NOMO-1 treated with DMSO at 0.1 percent for 48 hours (cell line): ENCODE measurements at regions not wholly inside any gene's neighbourhood (a gene's known extent, or its start where the extent isn't known, plus 50 kb on each side); places are given as distances from the start of the nearest gene placed in this dataset.
A peak's percentile ranks its signal among the peaks of the same experiment; 100 is the strongest.

Experiments
- DNase-seq: peaks from one replicate; lab custom pipeline; 2025; ENCODE audit not compliant: unreplicated experiment; lab: John Stamatoyannopoulos, UW

- no peak for DNase-seq
These were observed 105.7 kb upstream of the INHBA start for GRCh38 chr7:41808541-41808940.

DNA sequence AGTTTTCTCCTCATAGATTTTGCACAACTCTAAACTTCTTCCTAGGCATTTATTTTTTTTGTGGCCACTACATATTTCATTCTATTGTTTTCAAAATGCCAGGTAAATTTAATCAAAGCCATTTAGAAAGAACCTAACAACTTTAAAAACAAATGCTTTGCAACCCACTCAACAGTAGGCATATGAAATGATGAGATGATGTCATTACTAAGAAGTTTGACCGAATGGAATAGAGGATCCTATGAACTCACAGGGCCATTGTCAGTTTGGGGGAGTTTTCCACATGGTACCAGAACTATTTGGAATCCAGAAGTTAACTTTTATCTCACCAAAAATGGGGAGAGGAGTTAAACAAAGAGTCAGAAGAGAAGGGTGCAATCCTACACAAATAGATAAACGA, 100.7 kb upstream of the INHBA start:
- no peak for DNase-seq

DNA sequence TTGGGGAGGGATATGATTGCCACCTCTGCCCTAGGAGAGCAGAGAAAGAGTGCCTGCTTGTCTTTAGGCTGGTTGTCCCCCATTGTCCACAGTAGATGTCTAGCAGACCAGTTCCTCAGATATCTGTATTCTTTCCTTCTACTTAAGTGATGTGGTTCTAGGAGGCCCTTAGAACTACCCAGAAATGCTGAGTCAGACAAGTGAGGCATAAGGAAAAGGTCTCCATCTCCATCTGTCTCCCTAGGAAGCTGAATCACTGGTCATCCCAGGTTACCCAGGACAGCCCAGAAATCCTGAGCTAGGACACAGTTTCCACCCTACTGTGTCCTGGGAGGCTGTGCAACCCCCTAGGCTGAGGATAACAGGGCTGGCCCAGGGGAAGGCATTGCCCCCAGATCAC, 93.4 kb upstream of the INHBA start:
- no peak for DNase-seq

DNA sequence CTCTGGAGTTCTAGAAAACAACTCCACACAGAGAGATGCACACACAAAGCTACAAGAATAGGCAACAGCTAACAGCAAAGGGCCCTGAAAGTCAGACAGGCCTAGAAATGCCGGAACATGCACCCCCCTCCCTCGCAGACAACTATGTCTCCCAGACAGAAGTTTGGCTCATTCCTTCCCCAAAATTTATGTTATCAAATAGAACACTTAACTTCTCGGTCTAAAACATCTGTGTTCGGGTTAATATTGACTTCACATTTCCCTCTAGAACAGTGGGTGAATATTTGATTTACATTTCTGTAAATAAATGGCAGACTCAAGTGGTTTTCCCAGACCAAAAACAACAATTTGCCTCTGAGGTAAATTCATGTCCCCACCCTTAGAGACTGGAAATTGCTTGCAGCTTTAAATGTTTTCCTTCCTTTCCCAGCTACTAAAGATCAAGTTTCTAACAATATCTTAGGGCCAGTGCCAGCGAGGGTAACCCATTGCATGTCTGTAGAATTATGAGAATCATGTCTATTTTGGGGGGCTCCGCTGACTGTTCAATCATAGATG, 92.5 kb upstream of the INHBA start:
- DNase-seq = no peak

GRCh38 chr7:41793556-41793955, 90.7 kb upstream of the INHBA start:
- no peak for DNase-seq

GRCh38 chr7:41792120-41792519, 89.2 kb upstream of the INHBA start:
- no peak for DNase-seq

DNA sequence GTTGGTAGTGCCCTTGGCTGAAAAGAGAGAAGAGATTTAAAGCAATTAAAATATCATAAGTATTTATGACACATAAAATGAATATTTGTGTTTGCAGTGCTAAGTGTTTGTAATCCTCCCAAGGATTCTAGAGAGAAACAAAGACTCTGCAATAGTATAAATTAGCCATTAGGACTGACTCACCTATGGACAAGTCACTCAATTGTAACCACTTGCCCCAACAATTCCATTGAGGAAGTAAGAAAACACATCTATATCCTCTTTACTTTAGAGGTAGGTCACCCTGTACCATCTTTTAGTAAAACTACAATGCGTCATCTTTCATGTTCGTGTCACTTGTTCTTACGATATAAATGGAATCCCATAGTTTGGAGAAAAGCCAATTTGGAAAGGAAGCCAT, 85.7 kb upstream of the INHBA start:
- DNase-seq = no peak

DNA sequence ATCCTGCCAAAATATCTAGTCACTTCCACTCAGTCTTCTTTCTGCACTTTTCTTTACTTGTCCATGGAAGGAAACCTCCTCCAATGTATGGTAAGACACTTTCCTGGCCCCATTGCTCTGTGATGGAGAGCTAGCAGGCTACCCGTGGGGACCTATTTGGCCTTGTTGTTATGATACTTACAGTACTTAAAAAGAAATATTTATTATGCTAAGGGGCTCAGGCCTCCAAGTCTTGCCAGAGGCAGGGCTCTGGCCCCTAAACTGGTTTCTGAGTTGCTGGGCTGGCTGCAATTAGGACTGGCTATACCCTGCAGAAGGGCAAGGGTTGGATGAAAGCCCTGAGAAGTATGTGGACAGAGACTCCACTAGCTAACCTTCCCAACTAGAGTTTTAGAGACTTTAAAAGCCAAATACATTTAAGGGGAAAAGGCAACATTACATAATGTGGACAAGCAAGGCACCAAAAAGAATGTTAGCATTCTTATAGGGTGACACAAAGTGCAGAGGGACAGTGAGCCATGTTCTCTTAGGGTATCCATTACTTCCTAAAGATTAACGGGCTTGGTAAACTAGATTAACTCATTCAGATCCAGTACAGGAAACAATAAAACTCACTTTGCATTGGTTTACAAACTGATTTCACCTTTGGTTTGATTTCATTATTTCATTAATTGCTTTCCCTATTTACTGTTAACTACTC, 84.9 kb upstream of the INHBA start:
- no peak for DNase-seq

- peak; percentile 42 for DNase-seq
These were observed 84.1 kb upstream of the INHBA start for GRCh38 chr7:41786944-41787343.

DNA sequence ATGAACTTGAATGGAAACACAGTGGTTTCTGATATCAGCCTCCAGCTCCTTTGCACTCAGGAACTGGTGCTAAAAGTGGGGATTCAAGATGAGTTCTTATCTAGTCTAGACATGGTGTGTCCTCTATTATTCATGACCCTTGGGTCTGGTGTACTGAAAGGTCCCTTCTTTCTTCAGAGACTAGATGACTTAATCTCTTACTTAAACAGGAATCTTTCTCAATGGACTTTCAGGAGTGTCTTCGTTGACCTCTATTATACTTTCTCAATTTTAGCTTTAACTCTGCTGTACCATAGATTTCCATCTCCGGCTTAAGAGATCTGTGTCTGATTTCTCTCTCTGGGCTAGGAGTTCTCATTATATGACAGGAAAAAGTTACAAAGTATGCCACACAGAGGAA, 83.5 kb upstream of the INHBA start:
- DNase-seq = no peak

- no peak for DNase-seq
These were observed 83.0 kb upstream of the INHBA start for GRCh38 chr7:41785840-41786239.

DNA sequence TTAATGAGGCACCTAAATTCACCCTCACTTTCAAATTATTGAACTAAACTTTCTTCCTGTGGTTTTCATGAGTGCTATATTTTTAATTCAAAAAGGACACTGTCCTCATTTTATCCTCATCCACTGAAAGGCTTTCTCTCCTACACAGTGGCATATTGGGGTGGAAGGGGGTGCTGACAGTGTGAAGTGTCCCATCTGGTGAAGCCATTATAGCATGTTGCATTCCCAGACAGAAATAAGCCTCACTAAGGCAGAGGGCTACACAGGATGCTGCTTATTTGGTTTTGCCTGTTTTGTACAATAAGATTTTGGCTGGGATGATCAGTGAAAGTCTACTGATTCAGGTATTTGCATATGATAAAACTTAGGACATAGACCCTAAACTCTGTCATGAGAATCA, 82.4 kb upstream of the INHBA start:
- no peak for DNase-seq

DNA sequence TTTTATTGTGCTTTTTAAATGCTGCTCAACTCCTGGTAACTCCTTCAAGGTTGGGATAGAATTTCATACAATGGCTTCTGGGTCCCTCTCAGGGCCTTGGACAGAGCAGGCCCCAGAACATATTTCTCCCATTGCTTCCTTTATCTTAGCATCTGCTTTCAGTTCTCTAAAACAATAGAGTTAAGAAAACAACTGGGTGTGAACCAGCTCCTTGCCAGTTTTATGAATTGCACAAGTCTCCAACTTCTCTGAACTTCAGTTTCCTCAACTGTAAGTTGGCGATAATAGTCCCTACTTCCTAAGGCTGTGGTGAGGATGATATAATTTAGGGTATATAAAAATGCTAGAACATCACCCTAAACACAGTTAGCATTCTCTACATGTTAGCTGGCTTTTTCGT, 77.0 kb upstream of the INHBA start:
- peak; percentile 98 for DNase-seq

- peak; percentile 98 for DNase-seq
These were observed 75.2 kb upstream of the INHBA start for GRCh38 chr7:41777894-41778596.

- DNase-seq = no peak
These were observed 72.1 kb upstream of the INHBA start for GRCh38 chr7:41774966-41775365.

- DNase-seq = no peak
These were observed 70.9 kb upstream of the INHBA start for GRCh38 chr7:41773756-41774155.

DNA sequence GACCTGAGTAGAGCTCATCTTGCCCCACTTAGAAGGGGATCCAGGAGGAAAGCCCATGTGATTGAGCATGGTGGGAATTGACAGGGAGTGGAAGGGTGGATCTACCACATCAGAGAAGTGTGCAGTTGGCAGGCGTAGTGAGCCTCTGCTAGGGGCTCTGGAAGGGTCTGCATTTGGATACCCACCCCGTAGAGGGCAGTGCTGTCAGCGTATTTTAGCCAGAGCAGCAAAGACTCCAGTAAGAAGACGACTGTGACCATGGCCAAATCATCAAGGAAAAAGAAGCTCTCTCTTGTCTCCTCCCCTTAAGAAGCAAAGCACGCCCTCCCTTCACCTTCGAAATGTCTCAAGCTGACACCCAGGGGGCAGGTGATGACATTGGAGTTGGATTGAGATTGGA, 68.8 kb upstream of the INHBA start:
- no peak for DNase-seq

DNA sequence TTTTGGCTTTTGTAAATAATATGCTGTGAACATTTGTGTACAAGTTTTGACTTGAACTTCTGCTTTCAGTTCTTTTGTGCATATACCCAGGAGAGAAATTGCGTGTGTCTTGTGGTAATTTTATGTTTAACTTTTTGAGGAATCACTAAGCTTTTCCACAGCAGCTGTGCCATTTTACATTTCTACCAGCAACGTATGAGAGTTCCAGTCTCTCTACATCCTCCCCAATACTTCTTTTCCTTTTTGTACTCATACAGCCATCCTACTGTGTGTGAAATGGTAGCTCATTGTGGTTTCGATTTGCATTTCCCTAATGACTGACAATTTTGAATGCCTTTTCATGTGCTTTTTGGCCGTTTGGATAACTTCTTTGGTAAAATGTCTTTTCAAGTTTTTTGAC, 66.3 kb upstream of the INHBA start:
- DNase-seq = no peak

DNA sequence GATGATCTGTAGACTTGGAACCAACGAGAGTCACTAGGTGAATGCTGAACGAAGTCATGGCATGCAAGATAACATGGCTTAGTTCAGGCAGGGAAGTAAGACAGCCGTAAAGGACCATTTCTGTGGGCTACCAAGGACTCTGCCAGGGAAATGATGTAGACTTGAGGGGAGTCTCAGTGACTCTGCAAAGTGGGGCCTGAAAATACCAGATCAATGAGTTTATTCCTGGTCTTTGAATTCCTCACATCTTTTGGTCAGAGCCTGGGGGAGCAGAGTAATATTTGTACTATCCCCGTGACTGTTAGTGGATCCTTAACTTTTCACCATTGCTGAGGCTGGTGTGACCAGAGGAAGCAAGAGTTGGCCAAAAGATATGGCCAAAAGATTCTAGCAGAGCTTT, 60.7 kb upstream of the INHBA start:
- no peak for DNase-seq

GRCh38 chr7:41762641-41763040, 59.8 kb upstream of the INHBA start:
- DNase-seq = no peak

DNA sequence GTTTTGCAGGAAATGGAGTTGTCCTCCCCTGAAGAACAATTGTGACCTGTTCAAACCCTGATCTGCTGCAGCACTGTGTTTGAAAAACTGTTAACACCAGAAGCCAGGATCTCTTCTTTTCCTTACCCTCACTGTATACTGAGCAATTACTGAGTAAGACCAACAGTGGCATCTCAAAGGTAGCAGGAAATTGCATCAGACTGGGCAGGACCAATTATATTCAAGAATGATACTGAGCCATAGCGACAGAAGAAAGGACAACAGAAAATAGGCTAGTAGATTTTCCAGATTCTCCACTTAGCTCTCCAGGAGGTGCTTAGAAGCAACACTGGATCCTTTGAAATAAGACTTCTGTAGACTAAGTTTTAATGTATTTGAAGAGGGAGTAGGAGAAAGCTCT, 57.4 kb upstream of the INHBA start:
- no peak for DNase-seq

- DNase-seq = no peak
These were observed 55.4 kb upstream of the INHBA start for GRCh38 chr7:41758321-41758720.
